Liver (tissue), 8 donors: ENCODE measurements at regions not wholly inside any gene's neighbourhood (a gene's known extent, or its start where the extent isn't known, plus 50 kb on each side); places are given as distances from the start of the nearest gene placed in this dataset.

Experiments
- DNase-seq: peaks from one replicate; pipeline ENCODE4 v3.0.0-alpha.2; 2017; ENCODE audit warnings: low spot score
- H3K27ac ChIP-seq, 2 donors: one replicate each; pipeline ENCODE4 v1.7.0; 2013; ENCODE audit warnings: inconsistent platforms in 2 of 2, low read length in 2 of 2, control low read depth in 1 of 2, low read depth in 1 of 2, mild to moderate bottlenecking in 1 of 2
- H3K27me3 ChIP-seq, 4 donors: one replicate each; pipeline versions ENCODE4 v1.6.1 to v1.7.0; 2013; ENCODE audit warnings: low read length in 3 of 4, inconsistent platforms in 1 of 4, mild to moderate bottlenecking in 1 of 4, moderate library complexity in 1 of 4; ENCODE audit not compliant: control insufficient read depth in 4 of 4, insufficient read depth in 4 of 4
- H3K36me3 ChIP-seq, 4 donors: one replicate each; pipeline versions ENCODE4 v1.6.1 to v1.7.0; 2013; ENCODE audit warnings: low read length in 3 of 4, mild to moderate bottlenecking in 3 of 4, low read depth in 1 of 4, moderate library complexity in 1 of 4; ENCODE audit not compliant: control insufficient read depth in 4 of 4, insufficient read depth in 3 of 4
- H3K4me1 ChIP-seq, 4 donors: one replicate each; pipeline versions ENCODE4 v1.6.1 to v1.7.0; 2013; ENCODE audit warnings: low read length in 3 of 4, mild to moderate bottlenecking in 3 of 4, moderate library complexity in 1 of 4; ENCODE audit not compliant: control insufficient read depth in 4 of 4, insufficient read depth in 4 of 4
- H3K4me3 ChIP-seq, 3 donors: one replicate each; pipeline versions ENCODE4 v1.6.1 to v1.7.0; 2013; ENCODE audit warnings: low read length in 3 of 3, control low read depth in 1 of 3, low read depth in 1 of 3, mild to moderate bottlenecking in 1 of 3
- H3K9ac ChIP-seq, 2 donors: one replicate each; pipeline ENCODE4 v1.7.0; 2013; ENCODE audit warnings: low read length in 2 of 2, mild to moderate bottlenecking in 2 of 2, moderate library complexity in 2 of 2, control low read depth in 1 of 2, low read depth in 1 of 2
- H3K9me3 ChIP-seq, 4 donors: one replicate each; pipeline versions ENCODE4 v1.6.1 to v1.7.0; 2013; ENCODE audit warnings: low read length in 3 of 4; ENCODE audit not compliant: control insufficient read depth in 4 of 4
- ATF3 ChIP-seq: IDR thresholded peaks from 2 replicates; pipeline ENCODE4 v1.6.1; 2016; ENCODE audit warnings: antibody characterized with exemption
- CTCF ChIP-seq: fragments of 150-350 bp; IDR thresholded peaks from 2 replicates; pipeline ENCODE4 v1.5.1; 2017; ENCODE audit warnings: improper control_type of control experiment, low read depth, low read length; ENCODE audit not compliant: missing input control
- GABPA ChIP-seq, 2 donors: IDR thresholded peaks in 1 of 2; conservative IDR thresholded peaks in 1 of 2; 2 replicates each; pipeline ENCODE4 v1.6.1; 2016; ENCODE audit warnings: antibody characterized with exemption in 2 of 2, mild to moderate bottlenecking in 1 of 2, moderate library complexity in 1 of 2
- HNF4A ChIP-seq, 2 donors: conservative IDR thresholded peaks; 2 replicates each; pipeline ENCODE4 v1.6.1; 2016; ENCODE audit warnings: antibody characterized with exemption in 2 of 2, mild to moderate bottlenecking in 2 of 2
- HNF4G ChIP-seq: IDR thresholded peaks from 2 replicates; pipeline ENCODE4 v1.6.1; 2016; ENCODE audit warnings: antibody characterized with exemption
- JUND ChIP-seq, 2 donors: IDR thresholded peaks; 2 replicates each; pipeline ENCODE4 v1.6.1; 2016; ENCODE audit warnings: antibody characterized with exemption in 2 of 2
- NR2F2 ChIP-seq: IDR thresholded peaks from 2 replicates; pipeline ENCODE4 v1.6.1; 2016; ENCODE audit warnings: antibody characterized with exemption
- RAD21 ChIP-seq, 2 donors: IDR thresholded peaks; 2 replicates each; pipeline ENCODE4 v1.6.1; 2016; ENCODE audit warnings: antibody characterized with exemption in 2 of 2, mild to moderate bottlenecking in 2 of 2
- REST ChIP-seq: IDR thresholded peaks from 2 replicates; pipeline ENCODE4 v1.6.1; 2016; ENCODE audit warnings: antibody characterized with exemption, mild to moderate bottlenecking
- TAF1 ChIP-seq: conservative IDR thresholded peaks from 2 replicates; pipeline ENCODE4 v1.6.1; 2016; ENCODE audit warnings: antibody characterized with exemption, mild to moderate bottlenecking
- YY1 ChIP-seq: IDR thresholded peaks from 2 replicates; pipeline ENCODE4 v1.6.1; 2016; ENCODE audit warnings: antibody characterized with exemption, mild to moderate bottlenecking
- ZBTB33 ChIP-seq: IDR thresholded peaks from 2 replicates; pipeline ENCODE4 v1.6.1; 2016; ENCODE audit warnings: antibody characterized with exemption
- WGBS: extraction: QIAGEN DNeasy Blood & Tissue Kit; methylation state at CpG from one replicate; pipeline ENCODE4 v1.1.7; 2013; 5-methylcytosine and 5-hydroxymethylcytosine counted together
- donor health status: healthy.
- donor health status: healthy.
- donor health status: healthy.
- donor health status: healthy.
- donor health status: healthy.

GRCh38 chr6:28664870-28665396 is 139.3 kb downstream of the GPX5 start (continued):
- no peak for TF ChIP-seq RAD21 (IDR thresholded peaks at IDR 0.05)

DNA sequence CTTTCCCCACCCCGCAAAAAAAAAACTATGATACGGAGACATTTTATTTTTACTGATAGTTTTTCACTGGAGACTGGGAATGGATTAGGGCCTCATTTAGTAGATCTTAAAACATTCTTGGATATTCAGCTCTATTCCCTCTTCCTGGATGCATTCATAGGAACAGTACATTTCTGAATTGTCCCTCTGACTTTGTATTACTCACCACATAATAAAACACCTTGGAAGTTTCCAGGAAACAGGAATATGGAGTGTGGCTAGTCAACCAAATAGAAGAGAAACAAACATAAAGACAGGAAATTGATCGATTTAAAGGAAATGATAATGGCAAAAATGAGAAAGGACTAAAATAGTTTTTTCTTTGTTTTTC is 147.7 kb downstream of the GPX5 start:
- Histone ChIP-seq H3K9me3 (peaks cover 0 to 4% (median 0%) of the 10 kb centered on the region in 4 donors), H3K36me3 (no peaks in the 10 kb centered on the region), H3K27ac (no peak overlapping the region), H3K4me3 (no peak overlapping the region), H3K4me1 (peaks cover 0 to 8% (median under 1%) of the 10 kb centered on the region in 4 donors), H3K27me3 (peaks cover 0 to 12% (median 2%) of the 10 kb centered on the region in 4 donors), H3K9ac (no peak overlapping the region)
- DNase-seq, result no peak
- TF ChIP-seq JUND (IDR thresholded peaks at IDR 0.05), result no peak
- no peak for TF ChIP-seq ATF3
- no peak for TF ChIP-seq HNF4G
- no peak for TF ChIP-seq ZBTB33
- TF ChIP-seq HNF4A (conservative IDR thresholded peaks at IDR 0.05), result no peak
- TF ChIP-seq REST, result no peak
- no peak for TF ChIP-seq YY1
- TF ChIP-seq GABPA (IDR thresholded peaks at IDR 0.05 in 1 of 2, conservative IDR thresholded peaks at IDR 0.05 in 1 of 2), result no peak
- TF ChIP-seq RAD21 (IDR thresholded peaks at IDR 0.05), result no peak
- no peak for TF ChIP-seq NR2F2
- TF ChIP-seq TAF1, result no peak
- no peak for TF ChIP-seq CTCF
- 63% methylated on average over 3 of the region's 3 CpGs for WGBS
